Omental fat pad (tissue), 3 donors: ENCODE measurements at regions not wholly inside any gene's neighbourhood (a gene's known extent, or its start where the extent isn't known, plus 50 kb on each side); places are given as distances from the start of the nearest gene placed in this dataset.

Experiments
- ATAC-seq: fragments of 150-250 bp; one replicate; pipeline ENCODE4 v1.9.1; 2016; ENCODE audit warnings: mild to moderate bottlenecking, moderate library complexity; ENCODE audit not compliant: low FRiP score
- DNase-seq: peaks from one replicate; pipeline ENCODE4 v3.0.0-alpha.2; 2019; ENCODE audit warnings: low spot score
- CTCF ChIP-seq, 3 donors: fragments of 450-650 bp; IDR thresholded peaks; one replicate each; pipeline ENCODE4 v1.5.1; 2016 to 2017; ENCODE audit warnings: antibody characterized with exemption in 3 of 3, mild to moderate bottlenecking in 3 of 3, moderate library complexity in 2 of 3

GRCh38 chr16:65618333-65618732 lies 496.5 kb upstream of the CDH11 start:
- no peak for TF ChIP-seq CTCF (IDR thresholded peaks at IDR 0.05)
- DNase-seq (no peak), ATAC-seq (no peak)

GRCh38 chr16:65617421-65617820 lies 495.6 kb upstream of the CDH11 start:
- ATAC-seq (no peak), DNase-seq (no peak)
- TF ChIP-seq CTCF (IDR thresholded peaks at IDR 0.05), result no peak

GRCh38 chr16:65608455-65608854 lies 486.6 kb upstream of the CDH11 start:
- no peak for TF ChIP-seq CTCF (IDR thresholded peaks at IDR 0.05)
- DNase-seq, result no peak
- no peak for ATAC-seq

DNA sequence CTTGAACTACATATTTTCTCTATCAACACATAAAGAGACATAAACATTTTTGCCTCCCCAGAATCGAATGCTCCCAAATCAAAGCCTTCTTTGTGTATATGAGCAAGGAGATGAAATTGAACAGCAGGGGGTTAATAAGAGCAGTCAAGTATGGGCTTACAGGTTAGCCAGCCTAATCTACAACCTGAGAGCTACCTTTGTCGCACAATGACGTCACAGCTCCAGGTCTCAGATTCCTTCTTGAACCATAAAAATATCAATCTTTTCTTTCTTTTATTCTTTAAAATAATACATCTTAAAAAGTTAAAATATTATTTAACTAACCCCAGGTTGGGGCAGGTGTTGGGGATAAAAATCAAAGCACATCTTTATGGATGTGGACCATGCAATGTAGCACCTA lies 482.9 kb upstream of the CDH11 start:
- TF ChIP-seq CTCF (IDR thresholded peaks at IDR 0.05), result no peak
- ATAC-seq, result no peak
- DNase-seq, result no peak

- DNase-seq (no peak), ATAC-seq (no peak)
These were observed 479.9 kb upstream of the CDH11 start for GRCh38 chr16:65601781-65602180.

DNA sequence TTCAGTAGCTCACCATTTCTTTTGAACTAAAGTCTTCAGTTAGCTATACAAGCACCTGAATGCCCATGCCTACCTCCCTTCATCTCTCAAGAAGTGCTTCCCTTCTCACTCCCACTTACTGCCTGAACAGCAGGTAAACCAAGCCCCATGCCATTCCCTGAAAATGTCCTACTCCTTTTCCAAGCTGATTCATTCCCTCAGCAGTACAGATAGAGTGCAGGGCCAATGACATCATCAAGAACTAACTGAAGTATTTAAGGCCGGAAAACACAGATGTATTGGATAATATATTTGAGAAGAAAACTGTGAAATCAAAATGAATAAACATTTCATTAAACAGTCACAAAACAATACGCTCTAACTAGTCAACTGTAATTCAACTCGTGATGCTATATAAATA lies 478.8 kb upstream of the CDH11 start:
- ATAC-seq, result no peak
- no peak for TF ChIP-seq CTCF (IDR thresholded peaks at IDR 0.05)

More at GRCh38 chr16:65601781-65602180, 479.9 kb upstream of the CDH11 start:
- TF ChIP-seq CTCF (IDR thresholded peaks at IDR 0.05), result no peak

DNA sequence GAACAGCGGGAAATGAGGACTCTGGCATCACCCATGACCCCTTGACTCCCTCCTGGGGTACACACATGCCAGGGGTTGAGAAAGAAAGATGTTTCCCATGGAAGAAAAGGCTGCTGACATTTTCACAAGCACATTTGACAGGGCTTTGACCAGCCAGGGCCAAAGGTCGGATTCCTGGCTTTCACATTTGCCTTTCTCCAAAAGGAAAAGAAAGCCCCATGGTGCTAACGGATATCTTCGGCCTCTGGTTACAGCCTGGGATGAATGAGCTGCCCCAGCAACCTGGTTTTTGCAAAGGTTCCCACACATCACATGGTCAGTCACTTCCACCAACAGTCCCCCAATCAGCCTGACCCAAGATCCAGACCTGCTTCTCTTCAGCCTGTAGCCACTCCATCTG lies 478.2 kb upstream of the CDH11 start:
- no peak for TF ChIP-seq CTCF (IDR thresholded peaks at IDR 0.05)
- ATAC-seq (no peak), DNase-seq (no peak)

More for the DNA sequence above, 478.8 kb upstream of the CDH11 start:
- DNase-seq, result no peak
